GM12878 (cell line): ENCODE measurements at regions not wholly inside any gene's neighbourhood (a gene's known extent, or its start where the extent isn't known, plus 50 kb on each side); places are given as distances from the start of the nearest gene placed in this dataset.

Experiments
- ATAC-seq: fragments of 200-7000 bp; cut with Tn5 transposase; 3 replicates; pipeline ENCODE4 v1.9.1; 2020; ENCODE audit warnings: mild to moderate bottlenecking, moderate library complexity
- BruUV-seq: library from RNA; stranded (reverse); fragments of 400-500 nt; replicated peaks from 2 replicates; lab custom pipeline; 2021; lab: Mats Ljungman, UMichigan
- CTCF ChIA-PET: fragments of 300-600 bp; sonication (Branson Sonifier 250); formaldehyde crosslinking; extraction: SDS; loops from one replicate; lab custom pipeline; 2021; ENCODE audit warnings: inconsistent platforms; lab: Yijun Ruan, JAX
- POLR2A ChIA-PET: fragments of 350-600 bp; formaldehyde crosslinking; extraction: SDS; loops from one replicate; lab custom pipeline; 2021; ENCODE audit warnings: inconsistent platforms; lab: Charles Lee
- RAD21 ChIA-PET: fragments of 300-600 bp; sonication (Branson Sonifier 250); formaldehyde crosslinking; loops from one replicate; lab custom pipeline; 2023; ENCODE audit warnings: antibody characterized with exemption; ENCODE audit not compliant: unreplicated experiment; lab: Charles Lee
- SMC1A ChIA-PET: fragments of 300-600 bp; sonication (Branson Sonifier 250); formaldehyde crosslinking; loops from one replicate; lab custom pipeline; 2023; ENCODE audit not compliant: unreplicated experiment, uncharacterized antibody; lab: Charles Lee
- DNase-seq: peaks from one replicate; pipeline ENCODE4 v3.0.0-alpha.2; 2011; ENCODE audit warnings: low read depth, low spot score
- FAIRE-seq: peaks from 3 replicates; lab custom pipeline; 2011; peaks lifted over from hg19 to GRCh38; lab: Jason Lieb, UNC
- H2AFZ ChIP-seq: 2 replicates; pipeline ENCODE4 v1.6.0; 2011; ENCODE audit warnings: low read depth, low read length, control low read depth; ENCODE audit not compliant: control insufficient read depth
- H3K27ac ChIP-seq: 2 replicates; pipeline ENCODE4 v1.5.1; 2011; ENCODE audit warnings: control low read depth; ENCODE audit not compliant: control insufficient read depth, insufficient read depth
- H3K27me3 ChIP-seq, 2 experiments: replicated peaks in 1 of 2; 2 replicates each; pipeline versions ENCODE4 v1.6.0 to v1.6.1; 2011; ENCODE audit warnings: low read length in 1 of 2; ENCODE audit not compliant: control insufficient read depth in 2 of 2, insufficient read depth in 2 of 2
- H3K36me3 ChIP-seq, 2 experiments: 2 replicates each; pipeline ENCODE4 v1.5.1; 2011; ENCODE audit warnings: low read length in 1 of 2; ENCODE audit not compliant: control insufficient read depth in 2 of 2, insufficient read depth in 2 of 2
- H3K4me1 ChIP-seq: 2 replicates; pipeline ENCODE4 v1.6.1; 2011; ENCODE audit warnings: mild to moderate bottlenecking, low read length, moderate library complexity, mixed read lengths; ENCODE audit not compliant: control insufficient read depth, insufficient read depth
- H3K4me2 ChIP-seq: 2 replicates; pipeline ENCODE4 v1.6.0; 2011; ENCODE audit warnings: control low read depth; ENCODE audit not compliant: control insufficient read depth, insufficient read depth
- H3K4me3 ChIP-seq: fragments of 200-600 bp; sonication (generic); 2 replicates; pipeline ENCODE4 v1.5.1; 2016
- H3K79me2 ChIP-seq: 2 replicates; pipeline ENCODE4 v1.6.0; 2011; ENCODE audit warnings: low read length; ENCODE audit not compliant: control insufficient read depth, insufficient read depth
- H3K9ac ChIP-seq: 2 replicates; pipeline ENCODE4 v1.8.0; 2011; ENCODE audit warnings: low read length, control low read depth, mixed read lengths; ENCODE audit not compliant: control insufficient read depth, insufficient read depth
- H3K9me3 ChIP-seq: replicated peaks from 3 replicates; pipeline ENCODE4 v1.5.1; 2011; ENCODE audit warnings: mild to moderate bottlenecking, low read length; ENCODE audit not compliant: control insufficient read depth, insufficient read depth
- H4K20me1 ChIP-seq: 2 replicates; pipeline ENCODE4 v1.6.0; 2011; ENCODE audit not compliant: control insufficient read depth, insufficient read depth
- BACH1 ChIP-seq: fragments of 450-650 bp; IDR thresholded peaks from 2 replicates; pipeline ENCODE4 v1.6.1; 2017; ENCODE audit warnings: mild to moderate bottlenecking, borderline replicate concordance
- BHLHE40 ChIP-seq, 2 experiments: fragments of 450-650 bp in 1 of 2; IDR thresholded peaks; 2 replicates each; pipeline ENCODE4 v1.6.1; 2011 to 2017; ENCODE audit warnings: low read depth in 2 of 2, borderline replicate concordance in 1 of 2, improper control_type of control experiment in 1 of 2, low read length in 1 of 2, mild to moderate bottlenecking in 1 of 2
- FOS ChIP-seq: IDR thresholded peaks from 3 replicates; pipeline ENCODE4 v1.6.1; 2011; ENCODE audit warnings: borderline replicate concordance; ENCODE audit not compliant: insufficient read length; ENCODE audit errors: extremely low read depth
- IRF4 ChIP-seq: IDR thresholded peaks from 2 replicates; pipeline ENCODE4 v1.6.1; 2011; ENCODE audit warnings: low read depth, low read length
- JUNB ChIP-seq: IDR thresholded peaks from 2 replicates; pipeline ENCODE4 v1.6.1; 2016; ENCODE audit warnings: antibody characterized with exemption, mild to moderate bottlenecking
- RCOR1 ChIP-seq: conservative IDR thresholded peaks from 2 replicates; pipeline ENCODE4 v1.6.1; 2012; ENCODE audit warnings: low read depth, low read length, improper control_type of control experiment
- SMAD1 ChIP-seq: fragments of 450-650 bp; IDR thresholded peaks from 2 replicates; pipeline ENCODE4 v1.6.1; 2018; ENCODE audit warnings: mild to moderate bottlenecking, low read depth; ENCODE audit not compliant: partially characterized antibody
- ZBTB40 ChIP-seq: fragments of 450-650 bp; IDR thresholded peaks from 2 replicates; pipeline ENCODE4 v1.6.1; 2016; ENCODE audit warnings: mild to moderate bottlenecking, moderate library complexity, borderline replicate concordance
- WGBS: methylation state at CpG from one replicate; pipeline ENCODE4 v1.1.6; 2016; ENCODE audit warnings: low lambda C conversion rate; ENCODE audit not compliant: insufficient replicate concordance, insufficient coverage; ENCODE audit errors: missing lambda C conversion rate; 5-methylcytosine and 5-hydroxymethylcytosine counted together
- in situ Hi-C: fragments of 300-500 bp; cut with MboI; formaldehyde crosslinking; loops from 9 replicates; pipeline ENCODE4 v1.14.3; 2018; ENCODE audit warnings: mixed read lengths
- intact Hi-C: fragments of 100-400 bp; cut with micrococcal nuclease; formaldehyde crosslinking; loops from one replicate; pipeline ENCODE4 v1.14.2; 2022; ENCODE audit not compliant: unreplicated experiment
- TF ChIP-seq, protein P1 (sequence below): fragments of 450-650 bp; IDR thresholded peaks from 2 replicates; pipeline ENCODE4 v1.6.1; 2016; ENCODE audit warnings: mild to moderate bottlenecking

DNA sequence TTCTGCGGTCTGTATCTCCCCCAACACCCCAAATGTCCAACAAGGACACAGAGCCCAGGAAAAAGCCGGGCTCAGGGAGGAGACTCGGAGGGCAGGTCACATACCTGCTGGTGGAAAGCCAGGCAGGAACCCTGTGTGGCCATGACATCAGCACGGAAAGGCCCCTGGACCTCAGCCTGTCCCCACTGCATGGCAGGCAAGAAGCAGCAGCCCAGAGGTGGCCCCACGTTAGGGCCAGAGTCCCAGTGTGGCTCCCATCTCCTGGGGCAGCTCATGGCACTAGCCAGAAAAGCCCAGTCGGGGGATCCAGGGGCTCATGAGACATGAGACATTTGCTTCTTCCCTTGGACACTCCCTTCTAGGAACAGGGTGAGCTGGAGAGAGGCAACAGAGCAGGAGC is 258.7 kb downstream of the DLL1 start:
- in situ Hi-C loops: no loop called here
- DNase-seq (no peak), FAIRE-seq (no peak), ATAC-seq (no peak)
- Histone ChIP-seq H3K27ac (no peak overlapping the region), H3K9ac (no peak overlapping the region), H3K4me2 (no peak overlapping the region), H3K4me3 (no peak overlapping the region), H3K79me2 (no peaks in the 10 kb centered on the region), H4K20me1 (no peaks in the 10 kb centered on the region), H3K36me3 (no peaks in the 10 kb centered on the region), H2AFZ (no peak overlapping the region), H3K4me1 (no peaks in the 10 kb centered on the region), H3K9me3 (no peaks in the 10 kb centered on the region; the same call in 2 of the 3 replicates), H3K27me3 (no peaks in the 10 kb centered on the region)
- RAD21 ChIA-PET: interaction anchor here (0.6 kb wide), 1 partner anchor 417 kb away, joined by 3 read pairs; no protein-coding TSS in a partner anchor
- SMC1A ChIA-PET: interaction anchor here (0.6 kb wide), 1 partner anchor 477 kb away, joined by 3 read pairs; no protein-coding TSS in a partner anchor
- TF ChIP-seq, protein P1, sequence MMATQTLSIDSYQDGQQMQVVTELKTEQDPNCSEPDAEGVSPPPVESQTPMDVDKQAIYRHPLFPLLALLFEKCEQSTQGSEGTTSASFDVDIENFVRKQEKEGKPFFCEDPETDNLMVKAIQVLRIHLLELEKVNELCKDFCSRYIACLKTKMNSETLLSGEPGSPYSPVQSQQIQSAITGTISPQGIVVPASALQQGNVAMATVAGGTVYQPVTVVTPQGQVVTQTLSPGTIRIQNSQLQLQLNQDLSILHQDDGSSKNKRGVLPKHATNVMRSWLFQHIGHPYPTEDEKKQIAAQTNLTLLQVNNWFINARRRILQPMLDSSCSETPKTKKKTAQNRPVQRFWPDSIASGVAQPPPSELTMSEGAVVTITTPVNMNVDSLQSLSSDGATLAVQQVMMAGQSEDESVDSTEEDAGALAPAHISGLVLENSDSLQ: no peak
- TF ChIP-seq FOS: no peak
- no peak for TF ChIP-seq JUNB
- TF ChIP-seq BACH1: no peak
- no peak for TF ChIP-seq ZBTB40
- TF ChIP-seq SMAD1: no peak
- no peak for TF ChIP-seq IRF4
- no peak for TF ChIP-seq BHLHE40 (IDR thresholded peaks at IDR 0.05; ENCODE audit: borderline replicate concordance in 1 of 2, low read depth in 2 of 2, low read length in 1 of 2)
- TF ChIP-seq RCOR1: no peak
- CTCF ChIA-PET: no interaction called here
- POLR2A ChIA-PET: no interaction called here
- no TSS peak for BruUV-seq
- WGBS: 13% methylated on average over 6 of the region's 6 CpGs
- intact Hi-C loops: no loop called here
